GM18507 (cell line): ENCODE measurements at regions not wholly inside any gene's neighbourhood (a gene's known extent, or its start where the extent isn't known, plus 50 kb on each side); places are given as distances from the start of the nearest gene placed in this dataset.

ENCODE experiments used
- DNase-seq: peaks from one replicate; pipeline ENCODE4 v3.0.0; 2011; ENCODE audit warnings: low read depth; ENCODE audit not compliant: insufficient read length; ENCODE audit errors: extremely low spot score
- FAIRE-seq: peaks from 2 replicates; lab custom pipeline; 2011; peaks lifted over from hg19 to GRCh38; lab: Jason Lieb, UNC

GRCh38 chr1:96474985-96475743, 246.4 kb upstream of the PTBP2 start:
- no peak for FAIRE-seq
- no peak for DNase-seq

- FAIRE-seq = no peak
- DNase-seq = no peak
Observed at GRCh38 chr1:96475903-96476302, 245.7 kb upstream of the PTBP2 start.

GRCh38 chr1:96478228-96478627, 243.4 kb upstream of the PTBP2 start:
- FAIRE-seq (no peak), DNase-seq (no peak)

GRCh38 chr1:96481409-96481808, 240.2 kb upstream of the PTBP2 start:
- DNase-seq (no peak), FAIRE-seq (no peak)

- FAIRE-seq = no peak
- no peak for DNase-seq
Observed at GRCh38 chr1:96482616-96483015, 239.0 kb upstream of the PTBP2 start.

GRCh38 chr1:96487394-96487793, 234.2 kb upstream of the PTBP2 start:
- FAIRE-seq = no peak

GRCh38 chr1:96487971-96488370, 233.6 kb upstream of the PTBP2 start:
- FAIRE-seq (no peak), DNase-seq (no peak)

More at GRCh38 chr1:96487394-96487793, 234.2 kb upstream of the PTBP2 start:
- no peak for DNase-seq

- no peak for DNase-seq
- peak; percentile 61 for FAIRE-seq
Observed at GRCh38 chr1:96488777-96489176, 232.8 kb upstream of the PTBP2 start.

GRCh38 chr1:96492236-96492635, 229.3 kb upstream of the PTBP2 start:
- FAIRE-seq (no peak), DNase-seq (no peak)

- DNase-seq = no peak
- no peak for FAIRE-seq
Observed at GRCh38 chr1:96498744-96499340, 222.7 kb upstream of the PTBP2 start.

- no peak for FAIRE-seq
- DNase-seq = no peak
Observed at GRCh38 chr1:96508233-96508632, 213.4 kb upstream of the PTBP2 start.

GRCh38 chr1:96509339-96509738, 212.2 kb upstream of the PTBP2 start:
- FAIRE-seq = no peak
- DNase-seq = no peak

GRCh38 chr1:96509951-96510350, 211.6 kb upstream of the PTBP2 start:
- DNase-seq = no peak

GRCh38 chr1:96510391-96510790, 211.2 kb upstream of the PTBP2 start:
- DNase-seq = no peak
- no peak for FAIRE-seq

More at GRCh38 chr1:96509951-96510350, 211.6 kb upstream of the PTBP2 start:
- FAIRE-seq = no peak

GRCh38 chr1:96510911-96511310, 210.7 kb upstream of the PTBP2 start:
- DNase-seq (no peak), FAIRE-seq (no peak)

- no peak for FAIRE-seq
- no peak for DNase-seq
Observed at GRCh38 chr1:96513136-96513535, 208.4 kb upstream of the PTBP2 start.

GRCh38 chr1:96515430-96515829, 206.2 kb upstream of the PTBP2 start:
- FAIRE-seq (peak; percentile 72), DNase-seq (peak; percentile 9)

GRCh38 chr1:96515925-96516324, 205.7 kb upstream of the PTBP2 start:
- peak; percentile 26 for FAIRE-seq
- DNase-seq = no peak

- DNase-seq (no peak), FAIRE-seq (no peak)
Observed at GRCh38 chr1:96519851-96520578, 201.6 kb upstream of the PTBP2 start.

GRCh38 chr1:96520579-96520947, 201.0 kb upstream of the PTBP2 start:
- FAIRE-seq (no peak), DNase-seq (no peak)

- DNase-seq = no peak
Observed at GRCh38 chr1:96521010-96521409, 200.6 kb upstream of the PTBP2 start.

More at GRCh38 chr1:96521010-96521409, 200.6 kb upstream of the PTBP2 start:
- FAIRE-seq = no peak
